Panc1 (cell line): ENCODE measurements at regions not wholly inside any gene's neighbourhood (a gene's known extent, or its start where the extent isn't known, plus 50 kb on each side); places are given as distances from the start of the nearest gene placed in this dataset.

Experiments used
- ATAC-seq: fragments of 200-7000 bp; cut with Tn5 transposase; 2 replicates; pipeline ENCODE4 v1.9.1; 2020; ENCODE audit warnings: mild to moderate bottlenecking, moderate library complexity
- BruUV-seq: library from RNA; stranded (reverse); fragments of 400-500 nt; replicated peaks from 2 replicates; lab custom pipeline; 2021; lab: Mats Ljungman, UMichigan
- CTCF ChIA-PET: fragments of 300-600 bp; sonication (Branson Sonifier 250); formaldehyde crosslinking; loops from one replicate; lab custom pipeline; 2022; ENCODE audit warnings: antibody characterized with exemption; lab: Charles Lee
- POLR2A ChIA-PET: fragments of 300-600 bp; sonication (Branson Sonifier 250); formaldehyde crosslinking; loops from one replicate; lab custom pipeline; 2022; ENCODE audit warnings: antibody characterized with exemption; lab: Charles Lee
- DNase-seq: peaks from one replicate; pipeline ENCODE4 v3.0.0-alpha.2; 2010; ENCODE audit warnings: low read depth, low spot score
- H3K27ac ChIP-seq: 2 replicates; pipeline ENCODE4 v1.5.1; 2011; ENCODE audit warnings: mild to moderate bottlenecking, low read length, inconsistent platforms
- H3K27me3 ChIP-seq: fragments of 200-500 bp; sonication (Bioruptor generic); 2 replicates; pipeline ENCODE4 v1.6.0; 2014; ENCODE audit warnings: low read length, inconsistent platforms; ENCODE audit not compliant: control insufficient read depth, insufficient read depth
- H3K36me3 ChIP-seq: fragments of 200-500 bp; sonication (Bioruptor generic); 2 replicates; pipeline ENCODE4 v1.5.1; 2014; ENCODE audit warnings: inconsistent platforms, mild to moderate bottlenecking, low read length, moderate library complexity; ENCODE audit not compliant: control insufficient read depth, insufficient read depth
- H3K4me1 ChIP-seq: 2 replicates; pipeline ENCODE4 v1.5.1; 2011; ENCODE audit warnings: inconsistent platforms, mild to moderate bottlenecking, low read length, moderate library complexity; ENCODE audit not compliant: control insufficient read depth, insufficient read depth
- H3K4me3 ChIP-seq, 2 experiments: 2 replicates each; pipeline ENCODE4 v1.5.1; 2011 to 2012; ENCODE audit warnings: low read depth in 2 of 2, low read length in 2 of 2, mild to moderate bottlenecking in 2 of 2, inconsistent platforms in 1 of 2, moderate library complexity in 1 of 2
- H3K9me3 ChIP-seq: fragments of 200-500 bp; sonication (Bioruptor generic); 2 replicates; pipeline ENCODE4 v1.5.1; 2014; ENCODE audit warnings: low read depth, mild to moderate bottlenecking, inconsistent platforms, low read length, moderate library complexity; ENCODE audit not compliant: control insufficient read depth, insufficient read depth
- CTCF ChIP-seq: fragments of 450-650 bp; IDR thresholded peaks from 2 replicates; pipeline ENCODE4 v1.5.1; 2017; ENCODE audit warnings: mild to moderate bottlenecking
- POLR2AphosphoS5 ChIP-seq: IDR thresholded peaks from 2 replicates; pipeline ENCODE4 v1.6.1; 2012; ENCODE audit warnings: mild to moderate bottlenecking, low read depth, low read length, moderate library complexity
- REST ChIP-seq, 2 experiments: IDR thresholded peaks; 2 replicates each; pipeline ENCODE4 v1.6.1; 2011 to 2012; ENCODE audit warnings: low read depth in 2 of 2, control low read depth in 1 of 2, low read length in 1 of 2, mild to moderate bottlenecking in 1 of 2, moderate library complexity in 1 of 2; ENCODE audit not compliant: insufficient read depth in 1 of 2
- SIN3A ChIP-seq: IDR thresholded peaks from 2 replicates; pipeline ENCODE4 v1.6.1; 2012; ENCODE audit warnings: low read depth, mild to moderate bottlenecking, low read length, moderate library complexity, borderline replicate concordance; ENCODE audit not compliant: insufficient read depth
- TCF7L2 ChIP-seq: IDR thresholded peaks from 2 replicates; pipeline ENCODE4 v1.6.1; 2011; ENCODE audit warnings: mild to moderate bottlenecking, low read depth, low read length, inconsistent platforms
- in situ Hi-C: cut with HindIII; loops from 2 replicates; pipeline ENCODE4 v1.10.0; 2016; ENCODE audit warnings: low sequenced_read_pairs, low pct_unique_long_range_greater_than_20kb
- intact Hi-C: fragments of 100-400 bp; cut with micrococcal nuclease; formaldehyde crosslinking; loops from one replicate; pipeline ENCODE4 v1.10.0; 2022; ENCODE audit not compliant: unreplicated experiment

- TF ChIP-seq POLR2AphosphoS5 = no peak
- no peak for TF ChIP-seq REST (IDR thresholded peaks at IDR 0.05; ENCODE audit: insufficient read depth in 1 of 2, low read depth in 2 of 2, low read length in 1 of 2)
- no peak for TF ChIP-seq CTCF
- no peak for TF ChIP-seq SIN3A
- no peak for TF ChIP-seq TCF7L2
- ChIA-PET CTCF (no interaction called here), POLR2A (no interaction called here)
- BruUV-seq = no TSS peak
- intact Hi-C loops = no loop called here
- no peaks in the 10 kb centered on the region for H3K36me3 ChIP-seq
- no peak for DNase-seq
- in situ Hi-C loops = no loop called here
- ATAC-seq = no peak
- H3K9me3 ChIP-seq = no peaks in the 10 kb centered on the region
- no peaks in the 10 kb centered on the region for H3K4me1 ChIP-seq
- H3K27ac ChIP-seq = no peak overlapping the region
- H3K4me3 ChIP-seq = no peak overlapping the region
- no peaks in the 10 kb centered on the region for H3K27me3 ChIP-seq
Observed at GRCh38 chr13:107250628-107251027, 682.7 kb upstream of the ARGLU1 start.

GRCh38 chr13:107244241-107244640 is 676.3 kb upstream of the ARGLU1 start:
- H3K4me1 ChIP-seq = no peaks in the 10 kb centered on the region
- no peaks in the 10 kb centered on the region for H3K27me3 ChIP-seq
- BruUV-seq = no TSS peak
- no peak overlapping the region for H3K4me3 ChIP-seq
- no peak for ATAC-seq
- DNase-seq = no peak
- CTCF ChIA-PET = no interaction called here
- in situ Hi-C loops (no loop called here), intact Hi-C loops (no loop called here)
- H3K9me3 ChIP-seq = no peaks in the 10 kb centered on the region
- TF ChIP-seq POLR2AphosphoS5 (no peak), SIN3A (no peak), REST (IDR thresholded peaks at IDR 0.05; ENCODE audit: insufficient read depth in 1 of 2, low read depth in 2 of 2, low read length in 1 of 2) (no peak)
- no peak overlapping the region for H3K27ac ChIP-seq
- POLR2A ChIA-PET = no interaction called here
- no peaks in the 10 kb centered on the region for H3K36me3 ChIP-seq
